HCT116 (cell line): ENCODE measurements at regions not wholly inside any gene's neighbourhood (a gene's known extent, or its start where the extent isn't known, plus 50 kb on each side); places are given as distances from the start of the nearest gene placed in this dataset.

Source experiments
- ATAC-seq: fragments of 200-7000 bp; cut with Tn5 transposase; 2 replicates; pipeline ENCODE4 v1.9.1; 2020; ENCODE audit warnings: mild to moderate bottlenecking, moderate library complexity
- BruUV-seq: library from RNA; stranded (reverse); fragments of 400-500 nt; replicated peaks from 2 replicates; lab custom pipeline; 2021; lab: Mats Ljungman, UMichigan
- CTCF ChIA-PET: fragments of 300-600 bp; sonication (Branson Sonifier 250); formaldehyde crosslinking; loops from one replicate; lab custom pipeline; 2021; ENCODE audit warnings: antibody characterized with exemption; lab: Charles Lee
- POLR2A ChIA-PET: fragments of 300-600, 350-600 bp; sonication (Branson Sonifier 250); formaldehyde crosslinking; loops from one replicate; lab custom pipeline; 2021; ENCODE audit warnings: antibody characterized with exemption; lab: Charles Lee
- RAD21 ChIA-PET, 2 experiments: fragments of 300-600 bp; sonication (Branson Sonifier 250); formaldehyde crosslinking; loops; one replicate each; lab custom pipeline; 2023; ENCODE audit warnings: low total read pairs in 2 of 2; ENCODE audit not compliant: uncharacterized antibody in 2 of 2, unreplicated experiment in 2 of 2, low non-redundant PET in 1 of 2; lab: Charles Lee
- DNase-seq: peaks from one replicate; pipeline ENCODE4 v3.0.0-alpha.2; 2010; ENCODE audit warnings: low read depth, low spot score
- H2AFZ ChIP-seq: fragments of 200-600 bp; shearing (Covaris generic), sonication (generic); 2 replicates; pipeline ENCODE4 v1.6.1; 2017; ENCODE audit warnings: low read depth, mixed run types, mixed read lengths, antibody characterized with exemption, low read length; ENCODE audit not compliant: poor library complexity, severe bottlenecking
- H3K27ac ChIP-seq: 2 replicates; pipeline ENCODE4 v1.5.1; 2012; ENCODE audit warnings: low read depth, low read length
- H3K27me3 ChIP-seq: fragments of 200-600 bp; sonication (generic); 2 replicates; pipeline ENCODE4 v1.6.1; 2016; ENCODE audit warnings: mixed run types, low read length, mixed read lengths; ENCODE audit not compliant: insufficient read depth
- H3K36me3 ChIP-seq, 2 experiments: fragments of 200-500 bp in 1 of 2; fragments of 200-600 bp in 1 of 2; sonication (Bioruptor generic) in 1 of 2; sonication (generic) in 1 of 2; 2 replicates each; pipeline versions ENCODE4 v1.5.1 to v1.6.1; 2014 to 2016; ENCODE audit warnings: low read length in 2 of 2, inconsistent platforms in 1 of 2, mixed read lengths in 1 of 2, mixed run types in 1 of 2; ENCODE audit not compliant: insufficient read depth in 2 of 2, control insufficient read depth in 1 of 2
- H3K4me1 ChIP-seq, 2 experiments: fragments of 200-600 bp in 1 of 2; sonication (generic) in 1 of 2; 2 replicates each; pipeline versions ENCODE4 v1.5.1 to v1.6.1; 2012 to 2017; ENCODE audit warnings: low read length in 2 of 2, inconsistent platforms in 1 of 2, mild to moderate bottlenecking in 1 of 2, mixed read lengths in 1 of 2, mixed run types in 1 of 2, moderate library complexity in 1 of 2; ENCODE audit not compliant: insufficient read depth in 2 of 2, control insufficient read depth in 1 of 2
- H3K4me2 ChIP-seq: fragments of 200-600 bp; sonication (generic); 2 replicates; pipeline ENCODE4 v1.6.1; 2017; ENCODE audit warnings: mixed run types, low read length, mixed read lengths
- H3K4me3 ChIP-seq, 2 experiments: fragments of 200-600 bp in 1 of 2; sonication (generic) in 1 of 2; replicated peaks in 1 of 2; 2 replicates each; pipeline ENCODE4 v1.5.1; 2011 to 2016; ENCODE audit warnings: low read length in 2 of 2, control low read depth in 1 of 2, low read depth in 1 of 2, mild to moderate bottlenecking in 1 of 2, mixed read lengths in 1 of 2, mixed run types in 1 of 2
- H3K79me2 ChIP-seq: fragments of 200-600 bp; sonication (generic); 2 replicates; pipeline ENCODE4 v1.6.1; 2017; ENCODE audit warnings: mild to moderate bottlenecking, mixed run types, low read length, moderate library complexity, mixed read lengths; ENCODE audit not compliant: insufficient read depth
- H3K9ac ChIP-seq: fragments of 200-600 bp; sonication (generic); 2 replicates; pipeline ENCODE4 v1.6.1; 2016; ENCODE audit warnings: low read length, mixed read lengths
- H3K9me2 ChIP-seq: fragments of 200-600 bp; sonication (generic), shearing (Covaris generic); 2 replicates; pipeline ENCODE4 v1.6.1; 2017; ENCODE audit warnings: mixed run types, mild to moderate bottlenecking, moderate library complexity; ENCODE audit not compliant: insufficient read depth
- H3K9me3 ChIP-seq, 2 experiments: fragments of 200-500 bp in 1 of 2; fragments of 200-600 bp in 1 of 2; sonication (Bioruptor generic) in 1 of 2; sonication (generic) in 1 of 2; 2 replicates each; pipeline ENCODE4 v1.6.1; 2014 to 2017; ENCODE audit warnings: low read length in 2 of 2, mixed read lengths in 2 of 2, inconsistent platforms in 1 of 2, low read depth in 1 of 2, mild to moderate bottlenecking in 1 of 2, mixed run types in 1 of 2, moderate library complexity in 1 of 2; ENCODE audit not compliant: control insufficient read depth in 1 of 2, insufficient read depth in 1 of 2
- H4K20me1 ChIP-seq: fragments of 200-600 bp; sonication (generic), shearing (Covaris generic); 2 replicates; pipeline ENCODE4 v1.6.1; 2017; ENCODE audit warnings: mixed run types, mild to moderate bottlenecking, moderate library complexity; ENCODE audit not compliant: insufficient read depth
- CBX3 ChIP-seq: IDR thresholded peaks from 2 replicates; pipeline ENCODE4 v1.6.1; 2012; ENCODE audit warnings: low read depth
- CEBPB ChIP-seq: IDR thresholded peaks from 2 replicates; pipeline ENCODE4 v1.6.1; 2012; ENCODE audit warnings: low read depth
- CTCF ChIP-seq, 3 experiments: fragments of 200-600 bp in 1 of 3; sonication (generic) in 1 of 3; IDR thresholded peaks in 2 of 3; conservative IDR thresholded peaks in 1 of 3; 2 replicates each; pipeline ENCODE4 v1.5.1; 2012 to 2017; ENCODE audit warnings: low read depth in 2 of 3, low read length in 2 of 3, antibody characterized with exemption in 1 of 3, borderline replicate concordance in 1 of 3, control low read depth in 1 of 3, mild to moderate bottlenecking in 1 of 3, mixed read lengths in 1 of 3, mixed run types in 1 of 3, moderate library complexity in 1 of 3; ENCODE audit not compliant: insufficient read depth in 1 of 3
- EGR1 ChIP-seq: IDR thresholded peaks from 2 replicates; pipeline ENCODE4 v1.6.1; 2012; ENCODE audit warnings: low read depth
- ELF1 ChIP-seq: IDR thresholded peaks from 2 replicates; pipeline ENCODE4 v1.6.1; 2012; ENCODE audit warnings: low read depth, borderline replicate concordance
- EZH2 ChIP-seq: fragments of 200-600 bp; sonication (generic); IDR thresholded peaks from 2 replicates; pipeline ENCODE4 v1.6.1; 2017; ENCODE audit warnings: antibody characterized with exemption, mixed run types
- EZH2phosphoT487 ChIP-seq: fragments of 200-600 bp; IDR thresholded peaks from 2 replicates; pipeline ENCODE4 v1.6.1; 2018; ENCODE audit warnings: antibody characterized with exemption, borderline replicate concordance
- FOSL1 ChIP-seq: IDR thresholded peaks from 2 replicates; pipeline ENCODE4 v1.6.1; 2012; ENCODE audit warnings: low read depth
- MAX ChIP-seq: IDR thresholded peaks from 2 replicates; pipeline ENCODE4 v1.6.1; 2012
- POLR2A ChIP-seq: IDR thresholded peaks from 2 replicates; pipeline ENCODE4 v1.7.0; 2011; ENCODE audit warnings: borderline replicate concordance; ENCODE audit not compliant: insufficient read depth, insufficient read length; ENCODE audit errors: extremely low read depth
- POLR2AphosphoS5 ChIP-seq: IDR thresholded peaks from 2 replicates; pipeline ENCODE4 v1.6.1; 2011; ENCODE audit warnings: mild to moderate bottlenecking, low read depth, low read length, moderate library complexity
- RAD21 ChIP-seq: IDR thresholded peaks from 2 replicates; pipeline ENCODE4 v1.6.1; 2012; ENCODE audit warnings: low read depth, mild to moderate bottlenecking
- SIN3A ChIP-seq: IDR thresholded peaks from 2 replicates; pipeline ENCODE4 v1.6.1; 2012; ENCODE audit warnings: low read depth
- SRF ChIP-seq: IDR thresholded peaks from 2 replicates; pipeline ENCODE4 v1.6.1; 2012; ENCODE audit warnings: low read depth
- TCF7L2 ChIP-seq: IDR thresholded peaks from 2 replicates; pipeline ENCODE4 v1.7.0; 2011; ENCODE audit warnings: borderline replicate concordance, inconsistent platforms; ENCODE audit not compliant: insufficient read depth, insufficient read length; ENCODE audit errors: extremely low read depth
- ZBTB33 ChIP-seq: IDR thresholded peaks from 2 replicates; pipeline ENCODE4 v1.6.1; 2011; ENCODE audit warnings: mild to moderate bottlenecking, low read length, moderate library complexity; ENCODE audit not compliant: insufficient replicate concordance; ENCODE audit errors: extremely low read depth
- intact Hi-C: fragments of 100-400 bp; cut with micrococcal nuclease; formaldehyde crosslinking; loops from 2 replicates; pipeline ENCODE4 v1.10.0; 2022
- TF ChIP-seq, protein P1 (sequence below): IDR thresholded peaks from 2 replicates; pipeline ENCODE4 v1.6.1; 2012; ENCODE audit warnings: low read depth
- TF ChIP-seq, protein P2 (sequence below): IDR thresholded peaks from 2 replicates; pipeline ENCODE4 v1.6.1; 2012

DNA sequence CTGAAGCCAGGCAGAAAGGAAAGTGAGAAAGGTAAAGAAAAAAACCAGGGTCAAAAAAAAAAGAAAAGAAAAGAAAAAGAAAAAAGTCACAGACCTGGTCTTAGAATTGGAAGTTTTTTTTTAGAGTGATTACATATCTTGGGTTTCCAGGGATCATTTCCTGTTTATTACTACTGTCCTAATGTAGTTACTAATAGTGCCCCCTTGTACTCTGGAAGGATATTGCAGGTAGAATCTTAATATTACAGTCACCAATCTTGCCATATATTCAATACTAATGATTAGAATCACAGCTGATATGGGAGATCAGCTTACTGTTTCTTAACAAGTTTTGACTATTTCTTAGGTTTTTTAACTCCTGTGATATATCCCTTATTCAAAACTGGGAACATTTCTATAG, 543.2 kb upstream of the CDH6 start:
- CTCF ChIA-PET = no interaction called here
- TF ChIP-seq ELF1 (no peak), POLR2A (no peak), ZBTB33 (no peak), FOSL1 (no peak), EGR1 (no peak), TCF7L2 (no peak), RAD21 (no peak), SRF (no peak), CTCF (IDR thresholded peaks at IDR 0.05 in 2 of 3, conservative IDR thresholded peaks at IDR 0.05 in 1 of 3; ENCODE audit: borderline replicate concordance in 1 of 3, insufficient read depth in 1 of 3, low read depth in 2 of 3, low read length in 2 of 3) (no peak), CEBPB (no peak), MAX (no peak), SIN3A (no peak), EZH2phosphoT487 (no peak), CBX3 (no peak), EZH2 (no peak), POLR2AphosphoS5 (no peak)
- TF ChIP-seq, protein P1, sequence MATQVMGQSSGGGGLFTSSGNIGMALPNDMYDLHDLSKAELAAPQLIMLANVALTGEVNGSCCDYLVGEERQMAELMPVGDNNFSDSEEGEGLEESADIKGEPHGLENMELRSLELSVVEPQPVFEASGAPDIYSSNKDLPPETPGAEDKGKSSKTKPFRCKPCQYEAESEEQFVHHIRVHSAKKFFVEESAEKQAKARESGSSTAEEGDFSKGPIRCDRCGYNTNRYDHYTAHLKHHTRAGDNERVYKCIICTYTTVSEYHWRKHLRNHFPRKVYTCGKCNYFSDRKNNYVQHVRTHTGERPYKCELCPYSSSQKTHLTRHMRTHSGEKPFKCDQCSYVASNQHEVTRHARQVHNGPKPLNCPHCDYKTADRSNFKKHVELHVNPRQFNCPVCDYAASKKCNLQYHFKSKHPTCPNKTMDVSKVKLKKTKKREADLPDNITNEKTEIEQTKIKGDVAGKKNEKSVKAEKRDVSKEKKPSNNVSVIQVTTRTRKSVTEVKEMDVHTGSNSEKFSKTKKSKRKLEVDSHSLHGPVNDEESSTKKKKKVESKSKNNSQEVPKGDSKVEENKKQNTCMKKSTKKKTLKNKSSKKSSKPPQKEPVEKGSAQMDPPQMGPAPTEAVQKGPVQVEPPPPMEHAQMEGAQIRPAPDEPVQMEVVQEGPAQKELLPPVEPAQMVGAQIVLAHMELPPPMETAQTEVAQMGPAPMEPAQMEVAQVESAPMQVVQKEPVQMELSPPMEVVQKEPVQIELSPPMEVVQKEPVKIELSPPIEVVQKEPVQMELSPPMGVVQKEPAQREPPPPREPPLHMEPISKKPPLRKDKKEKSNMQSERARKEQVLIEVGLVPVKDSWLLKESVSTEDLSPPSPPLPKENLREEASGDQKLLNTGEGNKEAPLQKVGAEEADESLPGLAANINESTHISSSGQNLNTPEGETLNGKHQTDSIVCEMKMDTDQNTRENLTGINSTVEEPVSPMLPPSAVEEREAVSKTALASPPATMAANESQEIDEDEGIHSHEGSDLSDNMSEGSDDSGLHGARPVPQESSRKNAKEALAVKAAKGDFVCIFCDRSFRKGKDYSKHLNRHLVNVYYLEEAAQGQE = no peak
- TF ChIP-seq, protein P2, sequence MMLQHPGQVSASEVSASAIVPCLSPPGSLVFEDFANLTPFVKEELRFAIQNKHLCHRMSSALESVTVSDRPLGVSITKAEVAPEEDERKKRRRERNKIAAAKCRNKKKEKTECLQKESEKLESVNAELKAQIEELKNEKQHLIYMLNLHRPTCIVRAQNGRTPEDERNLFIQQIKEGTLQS = no peak
- Histone ChIP-seq H4K20me1 (no peaks in the 10 kb centered on the region), H3K27ac (no peak overlapping the region), H3K9ac (no peak overlapping the region), H3K4me1 (no peaks in the 10 kb centered on the region), H3K9me2 (no peaks in the 10 kb centered on the region), H2AFZ (no peak overlapping the region), H3K4me3 (no peak overlapping the region), H3K9me3 (peaks cover 8 to 36% of the 10 kb centered on the region in 2 experiments; a peak in 1 of 4 replicates), H3K79me2 (no peaks in the 10 kb centered on the region), H3K36me3 (no peaks in the 10 kb centered on the region), H3K27me3 (no peaks in the 10 kb centered on the region), H3K4me2 (no peak overlapping the region)
- POLR2A ChIA-PET = no interaction called here
- RAD21 ChIA-PET = no interaction called here
- intact Hi-C loops = no loop called here
- no peak for ATAC-seq
- no peak for DNase-seq
- BruUV-seq = no TSS peak
